DMS114 treated with DMSO at 0.1 percent for 48 hours (cell line): ENCODE measurements at regions not wholly inside any gene's neighbourhood (a gene's known extent, or its start where the extent isn't known, plus 50 kb on each side); places are given as distances from the start of the nearest gene placed in this dataset.

Source experiments
- DNase-seq: peaks from one replicate; lab custom pipeline; 2025; ENCODE audit not compliant: unreplicated experiment; lab: John Stamatoyannopoulos, UW

DNA sequence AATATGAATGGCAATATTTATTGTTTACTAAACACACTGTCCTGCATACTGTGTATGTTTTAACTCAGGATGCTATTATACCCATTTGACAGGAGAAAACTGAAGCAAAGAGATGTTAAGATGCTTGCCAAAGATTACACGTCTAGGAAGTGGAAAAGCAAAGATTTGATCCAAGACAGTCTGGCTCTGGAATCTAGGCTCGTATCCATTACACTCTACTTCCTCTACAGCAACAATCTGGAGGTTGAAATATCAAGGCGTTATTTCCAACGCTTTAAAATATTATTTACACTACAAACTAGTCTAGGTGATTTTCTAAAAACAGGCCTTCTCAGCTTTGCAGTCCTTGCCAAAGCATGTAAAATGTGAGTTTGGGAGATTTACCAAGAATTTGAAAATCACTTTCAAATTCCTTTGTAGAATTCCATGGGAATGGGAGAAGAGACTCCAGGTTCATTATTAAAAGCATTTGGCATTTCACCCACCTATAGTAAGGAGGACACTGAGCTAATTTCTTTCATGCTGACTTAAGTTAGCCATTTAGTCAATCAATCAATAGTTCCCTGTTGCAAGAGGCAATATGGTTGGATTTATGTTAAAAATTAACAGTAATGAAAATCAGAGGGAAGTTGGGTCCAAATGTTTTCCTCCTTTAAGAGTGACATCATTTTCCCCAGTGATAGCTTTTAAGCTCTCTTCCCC is 356.3 kb upstream of the SMARCA2 start:
- DNase-seq, result no peak

DNA sequence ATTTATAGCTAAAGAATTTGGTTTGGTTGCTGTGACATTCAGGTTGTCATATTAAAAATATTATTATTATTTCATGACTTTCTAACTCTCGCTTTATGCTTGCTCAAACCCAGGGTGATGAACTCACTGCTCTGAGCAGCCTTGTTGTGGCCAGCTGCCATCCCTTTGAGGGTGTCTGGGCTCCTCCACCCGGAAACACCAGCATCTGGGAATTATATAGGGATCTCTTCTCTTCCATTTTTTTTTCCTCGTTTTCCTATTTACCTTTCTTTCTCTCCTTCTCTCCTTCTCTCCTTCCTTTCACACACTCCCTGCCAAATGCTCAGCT is 355.8 kb upstream of the SMARCA2 start:
- no peak for DNase-seq

DNA sequence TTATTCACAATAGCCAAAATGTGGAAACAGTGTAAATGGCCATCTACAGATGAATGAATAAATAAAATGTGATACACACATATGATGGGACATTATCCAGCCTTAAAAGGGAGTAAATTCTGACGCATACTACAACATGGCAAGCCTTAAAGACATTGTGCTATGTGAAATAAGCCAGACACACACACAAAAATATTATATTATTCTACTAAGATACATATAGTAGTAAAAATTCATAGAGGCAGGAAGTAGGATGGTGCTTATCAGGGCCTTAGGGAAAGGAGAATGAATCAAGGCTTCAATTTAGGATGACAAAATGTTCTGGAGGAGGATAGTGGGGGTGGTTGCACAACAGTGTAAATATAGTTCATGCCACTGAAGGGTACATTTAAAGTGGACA is 346.7 kb upstream of the SMARCA2 start:
- no peak for DNase-seq

DNA sequence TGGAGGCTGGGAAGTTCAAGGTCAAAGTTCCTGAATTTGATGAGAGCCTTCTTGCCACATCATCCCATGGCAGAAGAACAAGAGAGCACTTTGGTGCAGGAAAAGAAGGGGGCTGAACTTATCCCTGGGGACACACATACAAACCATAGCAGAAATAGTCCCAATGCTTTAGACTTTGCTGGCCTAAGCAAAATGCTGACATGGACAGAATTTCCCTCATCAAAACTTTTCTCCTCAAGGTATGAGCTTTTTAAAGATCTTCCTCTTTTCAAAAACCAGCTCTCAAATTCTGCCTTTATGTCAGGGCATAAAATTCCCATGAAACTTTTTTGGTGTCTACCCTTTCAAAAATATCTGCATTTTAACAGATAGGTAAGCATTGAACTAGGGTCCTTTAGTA is 341.8 kb upstream of the SMARCA2 start:
- DNase-seq, result no peak

DNA sequence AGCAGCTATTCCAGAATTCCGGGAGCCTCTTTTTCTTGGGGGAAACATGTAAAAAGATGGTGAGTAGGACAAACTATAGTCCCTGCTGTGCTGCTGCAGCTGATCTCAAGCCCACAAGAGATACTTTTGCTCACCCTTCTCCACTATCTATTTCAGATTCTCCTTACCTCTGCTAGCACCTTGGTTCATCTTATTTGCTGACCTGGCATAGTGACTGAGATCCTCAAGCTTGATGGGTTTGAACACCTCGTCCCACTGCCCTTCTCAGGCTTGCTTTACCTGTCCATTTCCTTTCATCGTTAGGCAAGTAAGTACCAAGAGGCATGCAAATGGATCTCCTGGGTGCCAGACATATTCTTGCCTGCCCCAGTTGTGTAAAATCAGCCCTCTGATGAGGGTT is 338.4 kb upstream of the SMARCA2 start:
- DNase-seq, result no peak

DNA sequence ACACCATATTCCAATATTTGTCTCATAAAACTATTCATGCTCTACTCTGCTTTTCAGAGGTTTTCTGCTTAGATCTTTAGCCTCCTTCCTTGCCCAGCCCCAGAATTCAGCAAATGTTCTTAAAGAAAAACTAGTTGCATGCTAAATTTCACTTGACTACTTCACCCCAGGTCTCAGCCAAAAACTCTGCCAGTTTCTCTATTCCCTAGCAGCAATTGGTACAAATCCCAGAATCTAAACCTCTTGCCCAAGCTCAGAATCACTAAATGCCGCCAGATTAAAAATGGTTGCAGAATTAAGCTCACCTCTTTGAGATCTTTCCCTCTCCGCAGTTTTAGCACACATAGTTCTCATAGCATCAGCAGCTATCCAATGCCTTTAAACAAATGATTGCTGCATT is 331.2 kb upstream of the SMARCA2 start:
- no peak for DNase-seq

DNA sequence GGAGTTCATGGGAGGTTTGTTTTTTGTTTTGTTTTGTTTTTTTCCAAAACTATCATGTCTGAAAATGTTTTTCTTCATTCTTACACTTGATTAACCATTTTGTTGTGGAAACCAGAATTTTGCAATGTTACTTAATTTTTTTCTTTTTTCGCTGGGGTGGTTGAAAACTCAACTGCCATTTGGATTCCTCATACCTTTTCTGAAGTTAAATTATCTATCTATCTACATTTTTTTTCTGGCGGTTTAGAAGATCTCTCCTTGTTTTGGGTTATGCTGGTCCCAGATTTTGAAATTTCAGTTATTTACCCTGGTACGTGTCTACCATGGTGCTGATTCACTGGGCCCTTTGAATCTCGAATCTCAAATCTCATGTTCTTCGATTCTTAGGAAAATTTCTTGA is 316.2 kb upstream of the SMARCA2 start:
- DNase-seq, result no peak

DNA sequence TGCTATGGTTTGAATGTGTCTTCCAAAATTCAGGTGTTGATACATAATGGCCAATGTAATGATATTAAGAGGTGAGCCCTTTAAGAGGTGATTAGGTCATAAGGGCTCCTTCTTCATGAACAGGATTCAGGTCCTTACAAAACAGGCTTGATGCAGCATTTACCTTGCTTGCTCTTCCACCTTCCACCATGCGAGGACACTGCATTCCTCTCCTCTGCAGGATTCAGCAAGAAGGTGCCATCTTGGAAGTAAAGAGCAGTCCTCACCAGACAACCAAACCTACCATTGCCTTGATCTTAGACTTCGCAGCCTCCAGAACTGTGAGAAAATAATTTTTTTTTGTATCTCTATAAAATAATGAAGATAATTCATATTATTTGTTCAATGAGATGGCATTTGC is 314.0 kb upstream of the SMARCA2 start:
- no peak for DNase-seq

DNA sequence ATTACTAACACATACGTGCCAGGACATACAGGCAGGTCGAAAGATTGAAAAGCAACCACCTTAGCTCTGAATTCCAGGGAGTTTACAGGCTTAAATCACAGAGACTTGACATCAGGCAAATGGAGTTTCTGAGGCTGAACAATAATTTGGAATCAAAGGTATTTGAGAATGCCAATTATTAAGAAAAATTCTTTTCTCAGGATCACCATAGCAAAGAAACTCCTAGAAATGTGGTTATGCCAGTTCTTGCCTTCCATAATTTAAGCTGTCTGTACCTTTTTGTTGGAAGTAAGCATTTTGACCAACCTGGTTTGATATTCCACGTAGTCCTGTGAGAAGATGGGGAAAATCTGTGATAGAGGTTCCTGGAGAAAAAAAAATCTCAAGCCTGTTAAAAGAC is 312.4 kb upstream of the SMARCA2 start:
- DNase-seq, result no peak

DNA sequence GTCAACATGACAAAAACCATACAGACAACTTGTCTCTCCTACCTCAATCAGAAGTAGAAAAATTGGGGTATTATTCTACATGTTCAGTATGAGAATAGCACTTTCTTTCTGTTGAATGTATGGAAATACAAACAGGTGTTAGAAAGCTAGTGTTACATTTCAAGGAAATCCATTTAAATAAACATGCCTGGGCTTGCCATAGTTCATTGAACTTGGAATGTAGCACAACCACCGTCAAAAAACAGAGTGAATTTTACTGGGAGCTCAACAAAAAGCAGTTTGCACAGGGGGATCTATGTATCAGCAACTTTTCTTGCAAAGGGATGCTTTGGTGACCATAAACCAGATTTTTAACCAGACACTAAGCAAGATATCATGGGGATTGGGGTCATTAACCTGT is 307.9 kb upstream of the SMARCA2 start:
- DNase-seq, result no peak

DNA sequence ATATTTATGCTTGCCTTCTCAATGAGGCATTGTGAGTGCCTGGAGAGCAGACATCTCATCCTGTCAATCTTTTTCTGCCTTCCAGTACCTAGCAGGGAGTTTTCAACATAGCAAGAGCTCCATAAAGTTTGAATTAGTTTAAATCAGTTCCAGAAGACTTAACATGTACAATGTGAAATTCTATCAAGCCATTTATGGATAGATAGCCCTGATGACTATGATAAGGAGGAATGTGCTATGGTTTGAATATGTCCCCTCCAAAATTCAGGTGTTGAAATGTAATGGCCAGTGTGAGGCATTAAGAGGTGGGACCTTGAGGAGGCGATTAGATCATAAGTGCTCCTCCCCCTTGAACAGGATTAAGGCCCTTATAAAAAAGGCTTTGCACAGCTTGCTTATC is 306.9 kb upstream of the SMARCA2 start:
- DNase-seq, result no peak

DNA sequence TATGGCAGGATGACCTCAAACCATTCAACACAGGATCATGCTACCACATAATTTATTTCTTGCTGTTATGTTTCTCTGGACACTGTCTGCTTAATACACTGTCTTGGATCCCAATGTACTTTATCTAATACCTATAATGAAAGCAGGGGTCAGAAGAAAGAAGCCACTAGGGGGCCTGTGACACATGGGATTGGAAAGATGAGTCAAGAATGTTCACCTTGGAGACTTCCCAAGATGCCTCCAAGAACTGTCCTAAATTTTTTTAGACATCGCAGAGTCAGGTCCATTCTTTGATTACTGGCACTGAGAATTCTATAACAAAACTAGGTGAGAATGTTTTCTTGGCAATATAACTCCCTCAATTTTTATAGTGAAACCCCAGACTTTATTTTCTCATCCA is 305.8 kb upstream of the SMARCA2 start:
- DNase-seq, result no peak

DNA sequence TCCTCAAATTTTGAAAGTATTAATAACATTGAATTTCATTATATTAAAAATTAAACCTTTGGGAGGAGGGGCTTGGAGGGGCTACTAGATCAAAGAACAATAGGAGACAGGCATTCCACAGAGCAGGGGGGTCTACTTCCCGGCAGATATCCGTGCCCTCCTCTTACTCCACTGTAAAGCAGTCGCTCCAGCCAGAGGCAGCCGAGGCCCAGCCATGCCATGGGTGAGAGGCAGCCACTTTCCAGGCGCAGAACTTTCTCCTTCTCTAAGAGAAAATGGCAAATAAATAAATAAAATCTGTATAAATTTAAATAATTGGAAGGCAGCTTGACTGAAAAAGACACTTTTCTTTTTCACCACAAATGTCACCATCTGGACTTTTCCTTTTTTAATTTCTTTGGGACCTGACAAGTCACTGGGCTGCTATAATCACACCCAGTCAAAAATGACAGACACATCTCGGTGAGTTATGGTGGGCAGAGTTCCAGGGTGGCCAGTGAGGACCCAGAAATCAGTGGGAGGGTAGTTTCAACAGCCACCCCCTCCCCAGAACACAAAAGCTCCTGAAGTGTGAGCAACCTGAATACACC is 302.2 kb upstream of the SMARCA2 start:
- no peak for DNase-seq

DNA sequence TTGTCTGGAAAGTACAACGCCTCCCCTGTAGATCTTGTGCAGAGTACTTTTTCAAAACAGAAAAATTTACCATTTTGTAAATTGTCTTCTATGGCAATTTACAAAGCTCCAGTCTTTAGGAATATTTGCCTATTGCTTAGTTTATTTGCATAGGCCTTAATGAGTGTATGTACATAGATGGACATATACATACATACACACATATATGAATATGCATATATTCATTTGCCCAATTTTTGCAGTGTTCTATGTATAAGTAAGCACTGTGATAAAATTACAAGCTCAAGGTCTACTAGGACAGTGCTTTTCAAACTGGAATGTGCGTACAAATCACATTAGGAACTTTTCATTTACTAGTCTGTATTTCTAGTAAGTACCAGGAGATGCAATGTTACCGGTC is 301.3 kb upstream of the SMARCA2 start:
- DNase-seq, result no peak

DNA sequence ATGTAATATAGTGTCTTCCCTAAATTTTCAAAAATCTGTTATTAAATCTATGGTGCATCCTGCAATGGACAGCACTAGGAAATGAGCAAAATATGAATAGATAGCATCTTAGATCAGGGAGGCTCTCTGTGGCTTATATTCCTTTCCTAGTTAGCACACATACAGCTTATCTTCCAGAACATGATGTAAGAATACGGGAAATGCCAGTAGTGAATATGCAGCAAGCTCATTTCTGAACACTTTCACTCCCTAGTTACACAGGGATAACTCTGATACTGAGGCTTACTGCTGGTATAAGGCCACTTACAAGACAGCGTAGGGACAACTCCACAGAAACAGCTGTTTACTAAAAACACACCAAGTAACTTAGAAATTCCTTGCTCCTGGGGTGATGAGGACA is 297.3 kb upstream of the SMARCA2 start:
- DNase-seq, result no peak

DNA sequence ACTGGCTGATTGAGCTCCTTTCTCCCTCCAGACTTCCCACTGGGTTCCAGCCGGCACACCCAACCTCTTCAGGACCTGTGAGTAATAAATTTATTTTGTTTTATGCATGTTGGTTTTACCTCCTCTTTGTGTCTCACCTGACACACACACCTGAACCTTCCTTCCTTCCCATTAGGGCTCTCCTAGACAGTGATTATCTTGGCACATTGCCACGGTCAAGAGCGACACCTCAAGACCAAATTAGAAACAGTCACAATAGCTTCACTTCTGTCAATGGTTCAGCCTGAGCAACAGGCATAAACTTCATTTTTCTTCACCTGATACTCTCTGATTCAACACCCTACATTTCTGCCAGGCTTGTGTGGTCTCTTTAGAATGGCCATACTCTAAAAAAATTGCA is 296.3 kb upstream of the SMARCA2 start:
- DNase-seq, result no peak

DNA sequence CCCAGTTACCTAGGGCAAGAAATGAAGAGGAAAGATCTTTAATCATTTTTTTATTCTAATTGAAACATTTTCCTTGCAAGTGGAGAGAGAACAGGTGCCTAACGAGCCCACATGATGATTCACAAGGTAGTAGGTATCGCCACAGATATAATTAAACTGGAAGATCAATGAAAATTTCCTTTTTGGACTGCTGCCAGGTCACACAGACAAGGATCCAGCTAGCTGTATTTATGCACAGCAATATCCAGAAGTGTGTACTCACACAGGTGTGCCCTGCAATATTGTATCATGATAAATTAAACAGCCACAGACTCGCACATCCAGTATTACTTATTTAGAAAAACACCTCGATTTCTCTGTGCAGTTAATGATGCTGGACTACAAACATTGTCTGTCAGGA is 294.0 kb upstream of the SMARCA2 start:
- DNase-seq, result no peak

DNA sequence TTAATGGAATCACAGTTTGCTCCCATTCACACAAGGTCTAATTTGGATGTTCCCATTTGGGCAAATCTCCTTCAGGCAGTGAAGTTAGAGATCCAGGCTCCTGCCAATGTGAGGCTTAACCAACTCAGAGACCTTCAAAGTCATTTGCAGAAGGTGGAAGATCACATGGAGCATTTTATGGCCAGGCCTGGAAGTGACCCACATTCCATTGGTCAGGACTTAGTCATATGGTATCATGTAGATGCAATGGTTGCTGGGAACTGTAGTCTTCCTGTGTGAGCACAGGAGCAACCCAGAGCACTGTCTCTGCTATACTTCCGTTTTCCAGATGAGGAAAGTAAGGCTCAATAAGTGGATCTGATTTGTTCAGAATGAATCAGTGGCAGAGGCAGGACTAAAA is 292.7 kb upstream of the SMARCA2 start:
- DNase-seq, result no peak

DNA sequence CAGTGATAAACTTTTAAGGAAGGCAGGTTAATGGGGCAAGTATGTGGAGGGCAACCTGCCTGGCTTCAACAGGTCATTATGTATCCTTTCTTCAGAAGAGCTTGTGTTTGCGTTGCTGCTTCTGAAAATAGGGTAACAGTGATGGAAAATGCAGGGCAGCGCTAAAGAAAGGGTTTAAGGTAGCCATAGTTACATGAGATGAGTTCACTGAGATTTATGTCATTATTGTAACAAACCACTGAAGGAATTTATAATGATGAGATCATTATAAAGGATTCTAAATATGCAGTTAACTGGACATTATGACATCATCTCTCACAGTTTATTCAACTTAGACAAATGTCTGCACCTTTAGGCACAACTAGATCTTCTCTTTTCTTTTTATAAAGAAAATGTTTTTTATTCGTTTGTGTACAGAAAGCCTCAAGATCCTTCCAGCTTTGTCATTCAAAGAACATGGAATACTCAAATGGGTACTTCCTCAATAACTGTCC is 291.6 kb upstream of the SMARCA2 start:
- DNase-seq, result no peak

DNA sequence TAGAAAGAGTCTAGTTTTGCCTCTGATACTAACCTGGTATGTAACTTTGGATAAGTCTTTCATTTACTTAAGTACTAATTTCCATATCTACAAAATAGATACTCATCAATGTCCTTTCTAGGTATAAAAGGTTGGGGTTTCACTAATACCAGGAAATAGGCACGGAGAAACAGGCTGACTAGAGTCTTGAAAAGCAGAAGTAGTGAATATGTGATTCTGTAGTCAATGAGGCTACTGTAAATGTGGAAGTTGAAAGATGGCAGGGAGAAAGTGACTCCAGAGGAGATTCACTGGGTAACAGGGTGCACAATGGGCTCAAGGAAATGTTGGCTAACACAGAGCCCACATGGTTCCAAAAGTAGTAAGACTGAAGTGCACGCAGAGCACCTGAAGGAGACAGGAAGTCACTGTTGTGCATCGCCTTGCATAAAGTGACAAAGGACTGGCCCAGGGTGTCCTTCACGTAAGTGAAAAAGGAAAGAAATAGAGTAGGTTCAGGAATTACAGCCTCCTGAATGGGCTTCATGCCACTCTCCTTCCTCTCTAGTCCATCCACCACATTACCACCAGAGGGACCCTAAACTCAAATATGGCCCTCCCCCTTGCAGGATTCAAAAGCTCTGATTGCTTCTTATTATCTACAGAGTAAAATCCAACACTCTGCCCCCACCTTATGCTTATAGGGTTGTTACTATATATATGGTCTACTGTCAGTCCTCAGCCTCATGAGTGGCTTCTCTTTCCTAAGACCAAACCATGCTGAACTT is 288.0 kb upstream of the SMARCA2 start:
- DNase-seq, result no peak

DNA sequence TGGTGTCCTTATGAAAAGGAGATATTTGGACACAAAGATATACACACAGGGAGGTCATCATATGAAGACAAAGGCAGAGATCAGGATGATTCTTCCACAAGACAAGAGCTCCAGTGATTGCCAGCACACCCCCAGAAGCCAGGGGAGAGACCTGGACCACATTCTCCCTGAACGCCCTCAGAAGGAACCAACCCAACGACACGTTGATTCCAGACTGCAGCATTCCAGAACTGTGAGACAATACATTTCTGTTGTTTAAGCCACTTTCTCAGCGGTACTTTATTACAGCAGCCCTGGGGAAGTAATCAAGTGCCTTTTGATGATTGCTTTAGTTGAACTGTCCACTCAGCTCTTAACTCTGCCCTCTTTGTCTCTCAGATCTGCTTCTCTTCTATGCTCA is 285.5 kb upstream of the SMARCA2 start:
- no peak for DNase-seq

DNA sequence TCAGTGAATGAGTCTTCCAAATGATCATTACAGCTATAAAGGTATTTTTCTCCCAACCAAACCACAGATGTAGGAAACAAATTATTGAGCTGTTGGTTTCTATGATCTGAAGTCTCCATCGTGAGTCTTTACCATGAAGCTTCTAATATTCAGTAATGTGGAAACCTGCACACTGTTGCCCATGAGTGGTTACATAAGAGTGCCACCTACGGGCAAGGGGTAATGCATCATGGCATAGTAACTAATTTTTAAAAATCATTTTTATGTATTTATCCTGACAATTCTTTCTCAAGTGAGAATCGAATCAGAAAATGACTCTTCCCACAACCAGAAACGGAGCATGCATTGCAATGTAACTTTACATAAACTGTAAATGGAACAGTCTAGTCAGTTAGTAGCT is 282.5 kb upstream of the SMARCA2 start:
- DNase-seq, result no peak
